ENCODE measurements at regions not wholly inside any gene's neighbourhood (a gene's known extent, or its start where the extent isn't known, plus 50 kb on each side); places are given as distances from the start of the nearest gene placed in this dataset.

GRCh38 chr2:6368281-6368680 is 497.4 kb downstream of the CMPK2 start:
- Histone ChIP-seq H2BK120ac (replicated peaks; ENCODE audit: low read depth, low read length) (no peak overlapping the region), H3K4me2 (ENCODE audit: insufficient read depth in 1 of 2, low read depth in 2 of 2, low read length in 2 of 2) (no peak overlapping the region), H2BK20ac (ENCODE audit: low read length) (no peak overlapping the region), H3K79me1 (ENCODE audit: low read depth, low read length) (no peaks in the 10 kb centered on the region), H3K9ac (replicated peaks in 1 of 4; ENCODE audit: extremely low read depth in 1 of 4, low read depth in 3 of 4, low read length in 3 of 4) (no peak overlapping the region), H2BK15ac (ENCODE audit: low read length) (no peak overlapping the region), H3K4me1 (replicated peaks in 1 of 4; ENCODE audit: control insufficient read depth in 3 of 4, insufficient read depth in 4 of 4, low read length in 3 of 4) (no peaks in the 10 kb centered on the region), H3K27ac (ENCODE audit: low read depth, low read length) (no peak overlapping the region), H3K23ac (ENCODE audit: insufficient read length) (no peak overlapping the region), H3K23me2 (ENCODE audit: low read depth, low read length) (no peaks in the 10 kb centered on the region), H3K4ac (replicated peaks; ENCODE audit: insufficient read length, low read depth, low read length) (no peak overlapping the region), H2AFZ (ENCODE audit: low read length) (no peak overlapping the region), H4K20me1 (replicated peaks in 1 of 2; ENCODE audit: control insufficient read depth in 1 of 2, insufficient read depth in 2 of 2, low read length in 2 of 2) (no peaks in the 10 kb centered on the region), H3K4me3 (ENCODE audit: extremely low read depth in 1 of 4, insufficient read depth in 2 of 4, low read depth in 3 of 4, low read length in 4 of 4) (no peak overlapping the region), H3K56ac (replicated peaks; ENCODE audit: insufficient read length, low read depth, low read length) (no peak overlapping the region), H2AK5ac (ENCODE audit: low read depth, low read length) (no peak overlapping the region), H3K18ac (ENCODE audit: extremely low read depth, low read length) (no peak overlapping the region), H4K5ac (ENCODE audit: insufficient read length, low read depth, low read length) (no peak overlapping the region), H3K36me3 (ENCODE audit: control insufficient read depth in 2 of 4, insufficient read depth in 4 of 4, low read length in 3 of 4) (no peaks in the 10 kb centered on the region), H3K9me3 (ENCODE audit: insufficient read depth in 2 of 2, low read depth in 1 of 2, low read length in 1 of 2) (no peaks in the 10 kb centered on the region), H3K79me2 (ENCODE audit: control insufficient read depth in 1 of 2, insufficient read depth in 2 of 2, low read length in 2 of 2) (no peaks in the 10 kb centered on the region), H4K91ac (replicated peaks; ENCODE audit: insufficient read length, low read length) (no peak overlapping the region), H3K14ac (ENCODE audit: insufficient read length) (no peak overlapping the region), H2BK5ac (ENCODE audit: low read depth, low read length) (no peak overlapping the region), H4K8ac (ENCODE audit: extremely low read depth, insufficient read depth, low read length) (no peak overlapping the region), H2BK12ac (ENCODE audit: low read depth, low read length) (no peak overlapping the region), H3K27me3 (replicated peaks in 1 of 4; ENCODE audit: control insufficient read depth in 3 of 4, extremely low read depth in 1 of 4, insufficient read depth in 3 of 4, low read length in 3 of 4) (no peaks in the 10 kb centered on the region)
- DNase-seq (ENCODE audit: low read depth in 1 of 2, low spot score in 2 of 2) (no peak), FAIRE-seq (no peak)
- TF ChIP-seq HDAC2 (IDR thresholded peaks at IDR 0.05; ENCODE audit: borderline replicate concordance in 1 of 2, low read depth in 2 of 2, low read length in 2 of 2), result no peak
- no peak for TF ChIP-seq CHD1 (IDR thresholded peaks at IDR 0.05; ENCODE audit: low read depth, low read length)
- no peak for TF ChIP-seq SIN3A (conservative IDR thresholded peaks at IDR 0.05 in 1 of 2, IDR thresholded peaks at IDR 0.05 in 1 of 2; ENCODE audit: low read depth in 1 of 2, low read length in 2 of 2)
- TF ChIP-seq TCF12 (IDR thresholded peaks at IDR 0.05; ENCODE audit: low read depth, low read length), result no peak
- TF ChIP-seq TEAD4 (IDR thresholded peaks at IDR 0.05; ENCODE audit: low read depth, low read length), result no peak
- POLR2A ChIA-PET (ENCODE audit: partially characterized antibody), result no interaction called here
- CTCF ChIA-PET (ENCODE audit: partially characterized antibody), result no interaction called here
- WGBS, 2 experiments (ENCODE audit: extremely low coverage in 1 of 2, insufficient coverage in 1 of 2, insufficient read length in 1 of 2, insufficient replicate concordance in 2 of 2, low coverage in 1 of 2, low lambda C conversion rate in 2 of 2, missing lambda C conversion rate in 1 of 2), result 86% methylated on average over 2 of the region's 2 CpGs; no CpG with 5 or more reads in 1 of the 2 experiments

Measured in H1 (cell line).